IMR-90 (cell line): ENCODE measurements at regions not wholly inside any gene's neighbourhood (a gene's known extent, or its start where the extent isn't known, plus 50 kb on each side); places are given as distances from the start of the nearest gene placed in this dataset.

ENCODE experiments used
- BHLHE40 ChIP-seq: fragments of 150-350 bp; IDR thresholded peaks from 2 replicates; pipeline ENCODE4 v1.6.1; 2016; ENCODE audit warnings: mild to moderate bottlenecking, low read depth, low read length
- CEBPB ChIP-seq: IDR thresholded peaks from 2 replicates; pipeline ENCODE4 v1.6.1; 2012; ENCODE audit warnings: low read depth, low read length, improper control_type of control experiment
- MAFK ChIP-seq: IDR thresholded peaks from 2 replicates; pipeline ENCODE4 v1.6.1; 2012; ENCODE audit warnings: low read depth, low read length, improper control_type of control experiment
- MXI1 ChIP-seq: IDR thresholded peaks from 2 replicates; pipeline ENCODE4 v1.6.1; 2012; ENCODE audit warnings: low read depth, mild to moderate bottlenecking, low read length, moderate library complexity, borderline replicate concordance
- POLR2A ChIP-seq: IDR thresholded peaks from 2 replicates; pipeline ENCODE4 v1.6.1; 2012; ENCODE audit warnings: mild to moderate bottlenecking, low read depth, low read length
- RCOR1 ChIP-seq: IDR thresholded peaks from 2 replicates; pipeline ENCODE4 v1.6.1; 2012; ENCODE audit warnings: mild to moderate bottlenecking, low read length, improper control_type of control experiment; ENCODE audit not compliant: insufficient replicate concordance
- SMC3 ChIP-seq: fragments of 150-350 bp; IDR thresholded peaks from 2 replicates; pipeline ENCODE4 v1.6.1; 2016; ENCODE audit warnings: low read depth, mild to moderate bottlenecking, antibody characterized with exemption, low read length, moderate library complexity
- TF ChIP-seq, protein P1 (sequence below): conservative IDR thresholded peaks from 2 replicates; pipeline ENCODE4 v1.5.1; 2012; ENCODE audit warnings: mild to moderate bottlenecking, low read depth, low read length, improper control_type of control experiment
- TF ChIP-seq, protein P2 (sequence below): fragments of 150-350 bp; IDR thresholded peaks from 2 replicates; pipeline ENCODE4 v1.6.1; 2017; ENCODE audit warnings: mild to moderate bottlenecking, antibody characterized with exemption, low read length, low read depth

DNA sequence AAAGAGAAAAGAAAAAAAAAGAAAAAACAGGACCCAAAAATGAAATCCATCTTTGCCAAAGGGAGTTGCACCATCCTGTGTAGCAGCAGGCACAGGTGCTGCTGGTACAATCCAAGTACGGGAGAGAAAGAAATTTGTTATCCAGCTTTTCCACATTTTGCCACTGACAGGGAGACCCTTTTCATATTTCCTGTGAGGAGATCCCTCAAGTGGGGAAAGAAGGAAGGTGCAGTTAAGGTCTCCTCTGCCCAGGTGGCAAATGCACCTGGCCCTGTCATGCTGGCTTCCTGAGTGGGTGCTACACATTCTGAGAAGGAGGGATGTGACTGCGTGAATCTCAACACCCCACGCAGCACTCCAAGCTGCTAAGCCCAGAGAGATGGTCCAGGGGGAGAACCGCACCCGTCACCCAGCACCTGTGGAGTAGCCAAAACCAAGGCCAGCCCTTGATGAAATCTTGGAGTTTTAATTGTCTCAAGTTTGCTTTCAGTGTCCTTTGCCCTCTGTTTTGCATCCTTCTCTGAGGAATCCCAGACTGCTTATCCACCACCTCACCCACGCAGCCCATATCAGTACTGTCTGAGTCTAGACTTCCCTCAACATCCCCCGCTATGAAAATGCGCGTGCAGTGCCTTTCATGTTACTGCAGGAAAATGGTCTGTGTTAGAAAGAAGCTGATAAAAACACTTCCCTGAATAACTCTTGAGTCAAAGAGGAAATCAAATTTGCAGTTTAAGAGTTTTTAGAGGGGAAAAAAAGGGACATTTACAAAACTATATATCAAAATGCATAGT is 141.9 kb upstream of the THBS1 start:
- TF ChIP-seq RCOR1 (no peak), SMC3 (no peak), POLR2A (no peak), MXI1 (no peak), CEBPB (no peak), MAFK (no peak), BHLHE40 (no peak)
- TF ChIP-seq, protein P1, sequence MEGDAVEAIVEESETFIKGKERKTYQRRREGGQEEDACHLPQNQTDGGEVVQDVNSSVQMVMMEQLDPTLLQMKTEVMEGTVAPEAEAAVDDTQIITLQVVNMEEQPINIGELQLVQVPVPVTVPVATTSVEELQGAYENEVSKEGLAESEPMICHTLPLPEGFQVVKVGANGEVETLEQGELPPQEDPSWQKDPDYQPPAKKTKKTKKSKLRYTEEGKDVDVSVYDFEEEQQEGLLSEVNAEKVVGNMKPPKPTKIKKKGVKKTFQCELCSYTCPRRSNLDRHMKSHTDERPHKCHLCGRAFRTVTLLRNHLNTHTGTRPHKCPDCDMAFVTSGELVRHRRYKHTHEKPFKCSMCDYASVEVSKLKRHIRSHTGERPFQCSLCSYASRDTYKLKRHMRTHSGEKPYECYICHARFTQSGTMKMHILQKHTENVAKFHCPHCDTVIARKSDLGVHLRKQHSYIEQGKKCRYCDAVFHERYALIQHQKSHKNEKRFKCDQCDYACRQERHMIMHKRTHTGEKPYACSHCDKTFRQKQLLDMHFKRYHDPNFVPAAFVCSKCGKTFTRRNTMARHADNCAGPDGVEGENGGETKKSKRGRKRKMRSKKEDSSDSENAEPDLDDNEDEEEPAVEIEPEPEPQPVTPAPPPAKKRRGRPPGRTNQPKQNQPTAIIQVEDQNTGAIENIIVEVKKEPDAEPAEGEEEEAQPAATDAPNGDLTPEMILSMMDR, result peak; percentile 9; the same call in 1 of the 2 replicates
- TF ChIP-seq, protein P2, sequence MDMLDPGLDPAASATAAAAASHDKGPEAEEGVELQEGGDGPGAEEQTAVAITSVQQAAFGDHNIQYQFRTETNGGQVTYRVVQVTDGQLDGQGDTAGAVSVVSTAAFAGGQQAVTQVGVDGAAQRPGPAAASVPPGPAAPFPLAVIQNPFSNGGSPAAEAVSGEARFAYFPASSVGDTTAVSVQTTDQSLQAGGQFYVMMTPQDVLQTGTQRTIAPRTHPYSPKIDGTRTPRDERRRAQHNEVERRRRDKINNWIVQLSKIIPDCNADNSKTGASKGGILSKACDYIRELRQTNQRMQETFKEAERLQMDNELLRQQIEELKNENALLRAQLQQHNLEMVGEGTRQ, result no peak
